HepG2 (cell line): ENCODE measurements at regions not wholly inside any gene's neighbourhood (a gene's known extent, or its start where the extent isn't known, plus 50 kb on each side); places are given as distances from the start of the nearest gene placed in this dataset.
A peak's percentile ranks its signal among the peaks of the same experiment; 100 is the strongest.

Experiments used
- ARNTL ChIP-seq: sonication (generic); formaldehyde crosslinking; IDR thresholded peaks from 2 replicates; pipeline ENCODE4 v1.4.0; 2020; ENCODE audit warnings: mild to moderate bottlenecking, missing genetic modification reagents
- CEBPG ChIP-seq: IDR thresholded peaks from 2 replicates; pipeline ENCODE4 v1.6.1; 2016
- FOXA3 ChIP-seq: IDR thresholded peaks from 2 replicates; pipeline ENCODE4 v1.6.1; 2016; ENCODE audit warnings: missing genetic modification reagents, missing compliant biosample characterization
- GTF2F1 ChIP-seq: fragments of 150-350 bp; IDR thresholded peaks from 2 replicates; pipeline ENCODE4 v1.6.1; 2014; ENCODE audit warnings: low read length
- HNRNPH1 ChIP-seq: fragments of 200-400 bp; formaldehyde crosslinking; optimal IDR thresholded peaks from 2 replicates; pipeline ENCODE3; 2017; ENCODE audit warnings: mild to moderate bottlenecking, low read depth, low read length
- NFKBIZ ChIP-seq: IDR thresholded peaks from 2 replicates; pipeline ENCODE4 v1.6.1; 2018; ENCODE audit warnings: missing genetic modification reagents, missing compliant biosample characterization
- NFYB ChIP-seq: sonication (generic); formaldehyde crosslinking; IDR thresholded peaks from 2 replicates; pipeline ENCODE4 v1.4.0; 2020; ENCODE audit warnings: missing genetic modification reagents
- RFX1 ChIP-seq: fragments of 450-650 bp; IDR thresholded peaks from 2 replicates; pipeline ENCODE4 v1.6.1; 2017
- TOPORS ChIP-seq: sonication (generic); formaldehyde crosslinking; IDR thresholded peaks from 2 replicates; pipeline ENCODE4 v1.8.0; 2023; ENCODE audit warnings: mild to moderate bottlenecking, missing genetic modification reagents
- YEATS2 ChIP-seq: sonication (generic); formaldehyde crosslinking; IDR thresholded peaks from 2 replicates; pipeline ENCODE4 v1.4.0; 2020; ENCODE audit warnings: missing genetic modification reagents, borderline replicate concordance
- ZC3H13 ChIP-seq: sonication (generic); formaldehyde crosslinking; IDR thresholded peaks from 2 replicates; pipeline ENCODE4 v1.8.1; 2023; ENCODE audit warnings: mild to moderate bottlenecking, missing genetic modification reagents, moderate library complexity
- ZMYM2 ChIP-seq: sonication (generic); formaldehyde crosslinking; IDR thresholded peaks from 2 replicates; pipeline ENCODE4 v1.8.0; 2022; ENCODE audit warnings: mild to moderate bottlenecking, missing genetic modification reagents
- ZNF256 ChIP-seq: sonication (generic); formaldehyde crosslinking; conservative IDR thresholded peaks from 2 replicates; pipeline ENCODE4 v1.4.0; 2020; ENCODE audit warnings: missing genetic modification reagents
- ZNF333 ChIP-seq: sonication (generic); formaldehyde crosslinking; IDR thresholded peaks from 2 replicates; pipeline ENCODE4 v1.4.0; 2020; ENCODE audit warnings: mild to moderate bottlenecking, missing genetic modification reagents, borderline replicate concordance
- ZNF33A ChIP-seq: sonication (generic); formaldehyde crosslinking; IDR thresholded peaks from 2 replicates; pipeline ENCODE4 v1.5.1; 2020; ENCODE audit warnings: missing genetic modification reagents, mild to moderate bottlenecking, moderate library complexity, borderline replicate concordance
- ZNF552 ChIP-seq: sonication (generic); formaldehyde crosslinking; IDR thresholded peaks from 2 replicates; pipeline ENCODE4 v1.9.0; 2022; ENCODE audit warnings: missing genetic modification reagents, mild to moderate bottlenecking, borderline replicate concordance
- ZNF558 ChIP-seq: sonication (generic); formaldehyde crosslinking; IDR thresholded peaks from 2 replicates; pipeline ENCODE4 v1.9.0; 2022; ENCODE audit warnings: mild to moderate bottlenecking, missing genetic modification reagents, borderline replicate concordance
- ZNF605 ChIP-seq: sonication (generic); formaldehyde crosslinking; IDR thresholded peaks from 2 replicates; pipeline ENCODE4 v1.8.0; 2022; ENCODE audit warnings: mild to moderate bottlenecking, missing genetic modification reagents
- ZNF749 ChIP-seq: sonication (generic); formaldehyde crosslinking; IDR thresholded peaks from 2 replicates; pipeline ENCODE4 v1.8.0; 2022; ENCODE audit warnings: mild to moderate bottlenecking, missing genetic modification reagents, moderate library complexity, borderline replicate concordance
- ZNF839 ChIP-seq: sonication (generic); formaldehyde crosslinking; IDR thresholded peaks from 2 replicates; pipeline ENCODE4 v1.4.0; 2020; ENCODE audit warnings: missing genetic modification reagents, mild to moderate bottlenecking, borderline replicate concordance
- TF ChIP-seq, protein P1 (sequence below): sonication (generic); formaldehyde crosslinking; IDR thresholded peaks from 2 replicates; pipeline ENCODE4 v1.5.1; 2020; ENCODE audit warnings: mild to moderate bottlenecking, moderate library complexity, missing genetic modification reagents
- TF ChIP-seq, protein P2 (sequence below), 2 experiments: sonication (generic) in 1 of 2; formaldehyde crosslinking in 1 of 2; IDR thresholded peaks; 2 replicates each; pipeline versions ENCODE4 v1.4.0 to v1.6.1; 2018 to 2020; ENCODE audit warnings: missing genetic modification reagents in 2 of 2, borderline replicate concordance in 1 of 2, low read depth in 1 of 2, mild to moderate bottlenecking in 1 of 2, missing biosample characterization in 1 of 2
- TF ChIP-seq, protein P3 (sequence below): sonication (generic); formaldehyde crosslinking; conservative IDR thresholded peaks from 2 replicates; pipeline ENCODE4 v1.4.0; 2020; ENCODE audit warnings: missing genetic modification reagents

DNA sequence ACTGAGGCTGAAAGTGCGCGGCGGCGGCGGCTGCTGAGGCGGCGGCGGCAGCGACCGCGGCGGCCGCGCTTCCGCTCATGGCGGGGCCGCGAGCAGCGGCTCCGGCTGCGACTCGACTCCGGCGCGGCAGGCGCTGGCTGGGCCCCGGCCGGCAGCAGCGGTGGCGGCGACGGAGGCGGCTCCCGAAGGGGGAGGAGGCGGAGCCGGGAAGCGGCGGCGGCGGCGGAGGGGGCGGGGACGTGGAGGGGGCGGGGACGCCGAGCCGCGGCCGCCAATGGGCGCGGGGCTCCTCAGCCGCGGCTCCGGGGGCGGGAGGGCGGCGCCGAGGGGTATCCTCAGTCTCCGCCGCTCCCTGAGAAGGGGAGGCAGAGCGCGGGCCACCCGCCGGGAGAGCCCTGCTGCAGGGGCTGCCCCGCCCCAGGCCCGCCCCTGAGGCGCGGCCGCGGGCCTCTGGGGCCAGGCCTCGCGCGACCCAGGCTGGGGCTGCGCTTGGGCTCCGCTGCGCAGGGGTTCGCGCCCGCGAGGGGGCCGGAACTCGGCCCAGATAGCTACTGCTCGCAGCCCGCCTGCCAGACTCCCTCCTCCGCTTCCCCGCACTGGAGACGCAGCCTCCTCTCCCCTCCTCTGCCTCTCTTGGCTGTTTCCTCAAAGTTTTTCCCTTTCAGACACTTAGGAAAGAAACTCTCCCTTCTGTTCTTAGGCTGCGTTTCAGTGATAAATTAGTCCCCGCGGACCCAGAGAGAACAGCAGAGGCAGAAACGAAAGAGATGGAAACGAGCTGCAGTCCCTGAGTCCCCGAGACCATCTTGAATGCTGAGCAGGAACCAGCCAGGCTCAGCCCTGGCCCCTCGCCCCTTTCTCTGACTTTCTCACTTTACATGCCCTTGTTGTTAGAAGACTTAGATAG lies 85.0 kb upstream of the MELK start (continued):
- no peak; the same call in 1 of the 2 replicates for TF ChIP-seq ZNF749
- TF ChIP-seq ZNF552: no peak
- peak; percentile 14; the same call in 1 of the 2 replicates for TF ChIP-seq ARNTL
- TF ChIP-seq ZNF558 (CRISPR knock-in tag): no peak
- no peak for TF ChIP-seq GTF2F1
- no peak for TF ChIP-seq ZC3H13
- TF ChIP-seq NFYB (CRISPR knock-in tag): 0 out of 2 replicates have a peak, but pooled peaks have one; percentile 10
- no peak for TF ChIP-seq ZNF605
- TF ChIP-seq, protein P1, sequence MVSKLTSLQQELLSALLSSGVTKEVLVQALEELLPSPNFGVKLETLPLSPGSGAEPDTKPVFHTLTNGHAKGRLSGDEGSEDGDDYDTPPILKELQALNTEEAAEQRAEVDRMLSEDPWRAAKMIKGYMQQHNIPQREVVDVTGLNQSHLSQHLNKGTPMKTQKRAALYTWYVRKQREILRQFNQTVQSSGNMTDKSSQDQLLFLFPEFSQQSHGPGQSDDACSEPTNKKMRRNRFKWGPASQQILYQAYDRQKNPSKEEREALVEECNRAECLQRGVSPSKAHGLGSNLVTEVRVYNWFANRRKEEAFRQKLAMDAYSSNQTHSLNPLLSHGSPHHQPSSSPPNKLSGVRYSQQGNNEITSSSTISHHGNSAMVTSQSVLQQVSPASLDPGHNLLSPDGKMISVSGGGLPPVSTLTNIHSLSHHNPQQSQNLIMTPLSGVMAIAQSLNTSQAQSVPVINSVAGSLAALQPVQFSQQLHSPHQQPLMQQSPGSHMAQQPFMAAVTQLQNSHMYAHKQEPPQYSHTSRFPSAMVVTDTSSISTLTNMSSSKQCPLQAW (CRISPR knock-in tag): peak; percentile 44; the same call in 1 of the 2 replicates
- TF ChIP-seq, protein P2, sequence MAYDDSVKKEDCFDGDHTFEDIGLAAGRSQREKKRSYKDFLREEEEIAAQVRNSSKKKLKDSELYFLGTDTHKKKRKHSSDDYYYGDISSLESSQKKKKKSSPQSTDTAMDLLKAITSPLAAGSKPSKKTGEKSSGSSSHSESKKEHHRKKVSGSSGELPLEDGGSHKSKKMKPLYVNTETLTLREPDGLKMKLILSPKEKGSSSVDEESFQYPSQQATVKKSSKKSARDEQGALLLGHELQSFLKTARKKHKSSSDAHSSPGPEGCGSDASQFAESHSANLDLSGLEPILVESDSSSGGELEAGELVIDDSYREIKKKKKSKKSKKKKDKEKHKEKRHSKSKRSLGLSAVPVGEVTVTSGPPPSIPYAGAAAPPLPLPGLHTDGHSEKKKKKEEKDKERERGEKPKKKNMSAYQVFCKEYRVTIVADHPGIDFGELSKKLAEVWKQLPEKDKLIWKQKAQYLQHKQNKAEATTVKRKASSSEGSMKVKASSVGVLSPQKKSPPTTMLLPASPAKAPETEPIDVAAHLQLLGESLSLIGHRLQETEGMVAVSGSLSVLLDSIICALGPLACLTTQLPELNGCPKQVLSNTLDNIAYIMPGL (CRISPR knock-in tag; IDR thresholded peaks at IDR 0.05; ENCODE audit: borderline replicate concordance in 1 of 2, low read depth in 1 of 2): peak; percentile 38 to 69
- peak; percentile 20; the same call in 1 of the 2 replicates for TF ChIP-seq FOXA3 (CRISPR knock-in tag)
- no peak for TF ChIP-seq NFKBIZ
- TF ChIP-seq ZMYM2 (CRISPR knock-in tag): no peak
- no peak for TF ChIP-seq ZNF839
- no peak for TF ChIP-seq HNRNPH1
- TF ChIP-seq ZNF333 (CRISPR knock-in tag): no peak
- TF ChIP-seq, protein P3, sequence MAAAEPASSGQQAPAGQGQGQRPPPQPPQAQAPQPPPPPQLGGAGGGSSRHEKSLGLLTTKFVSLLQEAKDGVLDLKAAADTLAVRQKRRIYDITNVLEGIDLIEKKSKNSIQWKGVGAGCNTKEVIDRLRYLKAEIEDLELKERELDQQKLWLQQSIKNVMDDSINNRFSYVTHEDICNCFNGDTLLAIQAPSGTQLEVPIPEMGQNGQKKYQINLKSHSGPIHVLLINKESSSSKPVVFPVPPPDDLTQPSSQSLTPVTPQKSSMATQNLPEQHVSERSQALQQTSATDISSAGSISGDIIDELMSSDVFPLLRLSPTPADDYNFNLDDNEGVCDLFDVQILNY (CRISPR knock-in tag): 0 out of 2 replicates have a peak, but pooled peaks have one; percentile 20
- no peak for TF ChIP-seq ZNF33A
- TF ChIP-seq YEATS2 (CRISPR knock-in tag): 0 out of 2 replicates have a peak, but pooled peaks have one; percentile 32
- 0 out of 2 replicates have a peak, but pooled peaks have one; percentile 68 for TF ChIP-seq ZNF256 (CRISPR knock-in tag)
- TF ChIP-seq CEBPG (CRISPR knock-in tag): no peak
- TF ChIP-seq RFX1: no peak
- TF ChIP-seq TOPORS (CRISPR knock-in tag): peak; percentile 54; the same call in 1 of the 2 replicates
